Islet of Langerhans (tissue), 1 donor: ENCODE measurements at regions not wholly inside any gene's neighbourhood (a gene's known extent, or its start where the extent isn't known, plus 50 kb on each side); places are given as distances from the start of the nearest gene placed in this dataset.
"Not testable (repeated sequence)": the region's sequence is repeated elsewhere in the genome, so short reads cannot be mapped to it uniquely, and the experiment has no call there.

Experiments
- FAIRE-seq: peaks from one replicate; lab custom pipeline; 2011; peaks lifted over from hg19 to GRCh38; lab: Jason Lieb, UNC

DNA sequence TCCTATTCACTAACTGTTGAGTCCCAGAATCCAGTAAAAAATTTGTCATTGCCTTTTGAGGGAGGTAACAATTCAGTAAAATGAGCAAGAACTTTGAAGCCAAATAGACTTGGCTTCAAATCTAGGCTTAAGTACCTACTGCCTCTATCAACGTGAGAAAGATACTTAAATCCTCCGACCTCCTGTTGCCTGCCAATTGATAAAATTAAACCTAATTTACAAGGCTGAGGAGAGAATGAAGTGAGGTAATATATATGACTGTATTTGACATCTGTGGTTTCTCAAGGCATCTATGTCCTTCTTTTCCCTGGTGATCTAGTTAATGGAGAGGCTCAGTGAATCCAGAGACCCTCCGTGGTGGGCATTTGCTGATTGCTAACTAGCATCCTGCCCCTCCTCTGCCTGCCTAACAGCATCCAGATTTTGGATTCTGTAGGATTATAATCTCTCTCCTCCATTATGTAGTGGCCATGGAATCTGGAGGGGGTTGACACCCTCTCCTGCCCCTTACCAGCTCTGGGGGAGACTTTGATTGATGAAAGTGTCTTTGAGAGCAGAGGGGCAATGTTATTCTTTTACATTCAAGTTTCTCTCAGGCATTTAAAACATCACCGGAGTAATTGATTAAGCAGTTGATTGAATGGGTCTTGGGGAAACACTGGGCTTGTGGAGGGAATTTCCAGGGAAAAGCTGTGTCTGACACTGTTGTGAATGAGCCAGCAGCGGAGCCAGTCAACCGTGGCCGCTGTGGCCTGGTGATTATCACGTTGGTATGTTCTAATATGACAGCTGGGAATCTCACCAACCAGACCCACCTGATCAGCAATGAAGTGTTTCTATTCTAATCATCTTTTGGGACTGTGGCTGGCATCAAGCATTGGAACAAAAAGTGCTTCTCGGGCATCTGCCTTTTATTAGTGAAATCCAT lies 140.7 kb upstream of the FAM78B start:
- FAIRE-seq: no peak

DNA sequence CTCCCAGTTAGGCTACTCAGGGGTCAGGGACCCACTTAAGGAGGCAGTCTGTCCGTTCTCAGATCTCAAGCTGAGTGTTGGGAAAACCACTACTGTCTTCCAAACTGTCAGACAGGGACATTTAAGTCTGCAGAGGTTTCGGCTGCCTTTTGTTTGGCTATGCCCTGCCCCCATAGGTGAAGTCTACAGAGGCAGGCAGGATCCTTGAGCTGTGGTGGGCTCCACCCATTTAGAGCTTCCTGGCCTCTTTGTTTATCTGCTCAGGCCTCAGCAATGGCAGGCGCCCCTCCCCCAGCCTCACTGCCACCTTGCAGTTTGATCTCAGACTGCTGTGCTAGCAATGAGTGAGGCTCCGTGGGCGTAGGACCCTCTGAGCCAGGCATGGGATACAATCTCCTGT lies 149.5 kb upstream of the FAM78B start:
- FAIRE-seq: not testable (repeated sequence)

DNA sequence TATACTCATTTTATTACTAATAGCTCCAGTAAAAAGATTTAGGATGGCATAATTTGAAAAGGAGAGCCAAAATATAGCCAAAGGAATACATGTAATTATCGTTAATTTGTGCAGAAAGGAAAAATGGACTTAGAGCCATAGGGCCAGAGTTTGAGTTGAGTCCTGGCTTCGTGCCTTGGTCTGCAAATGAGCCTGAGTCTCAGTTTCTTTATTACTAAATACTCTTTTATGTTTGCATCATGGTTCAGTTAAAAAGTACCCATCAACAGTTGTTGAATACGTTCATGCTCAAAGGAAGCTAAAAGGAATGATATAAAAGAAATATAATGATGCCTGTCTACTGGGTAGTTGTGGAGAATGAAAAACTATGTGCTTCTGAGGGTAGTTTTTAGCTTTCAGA lies 155.7 kb upstream of the FAM78B start:
- no peak for FAIRE-seq

DNA sequence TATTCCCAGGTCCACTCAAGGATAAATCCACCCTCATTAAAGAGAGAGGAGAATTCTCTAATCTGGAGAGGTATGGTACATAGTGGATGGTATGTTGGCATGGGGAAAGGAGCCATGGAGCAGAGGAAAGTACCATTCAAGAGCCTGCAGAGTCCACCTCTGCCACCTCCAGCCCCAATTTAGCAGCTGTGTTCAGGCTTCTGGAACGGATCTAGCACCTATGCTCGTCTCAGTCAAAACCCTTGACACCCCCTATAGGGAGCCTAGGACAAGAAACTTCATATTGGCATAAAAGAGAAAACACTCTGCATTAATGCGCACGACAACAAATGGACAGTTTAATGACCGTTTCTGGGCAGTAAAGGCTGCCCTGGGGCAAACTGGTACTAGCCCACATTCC lies 161.1 kb upstream of the FAM78B start:
- no peak for FAIRE-seq

DNA sequence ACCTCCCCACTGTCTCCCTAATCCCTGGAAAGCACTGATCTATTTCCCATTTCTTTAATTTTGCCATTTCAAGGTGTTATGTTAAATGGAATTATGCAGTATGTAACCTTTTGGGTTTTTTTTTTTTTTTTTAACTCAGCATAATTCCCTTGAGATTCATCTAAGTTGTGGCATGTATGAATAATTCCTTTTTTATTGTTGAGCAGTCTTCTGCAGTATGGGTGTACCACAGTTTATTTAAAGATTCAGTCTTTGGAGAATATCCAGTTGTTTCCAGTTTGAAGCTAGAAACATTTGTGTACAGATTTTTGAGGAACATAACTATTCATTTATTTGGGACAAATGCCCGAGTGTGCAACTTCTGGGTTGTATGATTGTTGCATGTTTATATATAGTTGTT lies 162.2 kb upstream of the FAM78B start:
- FAIRE-seq: no peak

DNA sequence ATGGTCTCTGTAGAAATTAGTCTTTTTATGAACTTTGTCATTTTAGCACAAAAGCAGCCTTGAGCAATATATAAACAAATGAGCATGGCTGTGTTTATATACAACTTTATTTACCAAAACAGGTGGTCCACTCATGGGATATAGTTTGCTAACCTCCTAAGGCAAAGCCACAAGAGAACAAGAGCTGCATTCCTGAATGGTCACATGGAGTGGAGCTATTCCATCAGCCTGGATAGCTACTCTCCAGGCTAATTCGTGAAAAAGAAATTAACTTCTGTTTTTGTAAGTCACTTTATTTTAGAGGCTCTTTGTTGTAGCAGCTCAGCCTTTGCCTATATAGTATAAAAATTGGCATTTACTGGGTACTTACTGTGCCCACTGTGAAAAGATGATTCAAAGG lies 163.3 kb upstream of the FAM78B start:
- no peak for FAIRE-seq

DNA sequence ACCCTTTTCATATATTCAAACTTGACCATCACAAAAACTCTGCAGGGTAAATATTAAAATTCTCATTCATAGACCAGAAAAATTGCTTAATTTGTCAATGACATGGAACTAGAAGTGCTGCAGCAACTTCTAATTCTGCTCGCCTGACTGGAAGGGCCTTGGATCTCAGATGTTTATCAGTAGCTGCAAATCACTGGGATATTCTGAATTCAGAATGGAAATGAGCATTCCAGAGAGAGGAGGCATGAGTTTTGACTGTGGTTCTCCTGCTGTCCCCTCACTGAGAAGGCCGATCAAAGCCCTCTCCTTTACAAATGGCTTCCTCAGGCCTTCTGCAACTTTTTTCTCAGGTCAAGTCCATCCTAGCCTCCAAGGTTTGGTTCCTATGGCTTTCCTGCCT lies 171.3 kb upstream of the FAM78B start:
- FAIRE-seq: no peak

DNA sequence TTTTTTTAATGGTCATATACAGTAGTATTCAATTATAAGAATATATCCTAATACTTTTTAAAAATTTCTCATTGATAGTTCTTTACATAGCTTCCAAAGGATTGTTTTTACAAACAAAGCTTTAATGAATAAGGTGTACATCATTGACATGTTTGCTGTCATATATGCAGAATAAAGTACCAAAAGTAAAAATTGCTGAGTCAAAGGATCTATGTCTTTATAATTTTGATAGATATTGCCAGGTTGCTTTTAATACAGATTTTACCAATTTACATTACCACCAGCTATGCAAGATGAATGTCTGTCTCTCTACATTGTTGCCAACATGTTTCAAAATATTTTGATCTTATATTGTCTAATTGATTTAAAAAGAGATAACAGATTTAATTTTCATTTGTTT lies 173.9 kb upstream of the FAM78B start:
- no peak for FAIRE-seq

DNA sequence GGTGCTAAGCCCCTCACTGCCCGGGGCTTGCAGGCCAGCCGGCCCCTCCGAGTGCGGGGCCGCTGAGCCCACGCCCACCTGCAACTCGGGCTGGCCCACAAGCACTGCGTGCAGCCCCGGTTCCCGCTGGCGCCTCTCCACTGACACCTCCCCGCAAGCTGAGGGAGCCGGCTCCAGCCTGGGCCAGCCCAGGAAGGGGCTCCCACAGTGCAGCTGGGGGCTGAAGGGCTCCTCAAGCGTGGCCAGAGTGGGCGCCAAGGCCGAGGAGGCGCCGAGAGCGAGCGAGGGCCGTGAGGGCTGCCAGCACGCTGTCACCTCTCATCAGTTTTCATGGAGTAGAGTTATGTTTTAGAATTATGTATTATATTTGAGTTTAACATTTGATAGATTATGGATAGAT lies 176.5 kb upstream of the FAM78B start:
- FAIRE-seq: no peak

DNA sequence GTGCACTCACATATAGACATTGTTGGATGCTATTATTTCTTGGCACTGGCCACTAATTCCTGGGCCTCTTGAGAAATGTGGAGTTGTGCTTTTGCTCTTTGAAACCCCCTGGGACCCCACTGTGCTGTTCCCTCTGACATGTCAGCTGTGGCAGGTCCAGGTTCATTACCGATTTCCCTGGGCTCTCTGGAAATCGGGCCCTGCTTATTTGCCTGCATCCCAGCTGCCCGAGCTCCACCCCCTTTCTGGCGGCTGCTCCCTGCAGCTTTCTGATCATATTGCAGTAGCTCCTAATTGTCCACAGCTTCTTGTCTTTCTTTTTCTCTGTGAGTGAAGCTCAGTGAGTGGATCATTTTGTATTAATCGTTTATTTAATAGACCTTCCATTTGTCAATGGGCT lies 183.7 kb upstream of the FAM78B start:
- FAIRE-seq: no peak

DNA sequence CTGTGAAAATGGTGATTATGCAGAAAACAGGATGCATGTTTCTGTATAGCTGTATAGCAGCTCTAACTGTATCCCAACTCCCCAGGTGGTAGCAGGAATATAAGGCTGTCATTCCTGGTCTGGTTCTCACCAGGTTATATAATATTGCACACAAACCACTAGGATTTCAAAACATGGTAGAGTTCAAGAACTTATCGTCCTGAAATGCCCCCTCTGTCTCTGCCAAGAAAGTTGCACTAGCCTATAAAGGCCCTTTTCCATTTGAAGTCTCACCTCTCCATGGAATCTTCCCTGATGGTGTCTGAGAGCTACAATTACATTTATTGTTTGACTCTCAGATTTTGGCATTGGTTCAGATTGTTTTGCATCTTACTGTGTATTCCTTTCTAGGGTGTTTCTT lies 184.9 kb upstream of the FAM78B start:
- FAIRE-seq: no peak

DNA sequence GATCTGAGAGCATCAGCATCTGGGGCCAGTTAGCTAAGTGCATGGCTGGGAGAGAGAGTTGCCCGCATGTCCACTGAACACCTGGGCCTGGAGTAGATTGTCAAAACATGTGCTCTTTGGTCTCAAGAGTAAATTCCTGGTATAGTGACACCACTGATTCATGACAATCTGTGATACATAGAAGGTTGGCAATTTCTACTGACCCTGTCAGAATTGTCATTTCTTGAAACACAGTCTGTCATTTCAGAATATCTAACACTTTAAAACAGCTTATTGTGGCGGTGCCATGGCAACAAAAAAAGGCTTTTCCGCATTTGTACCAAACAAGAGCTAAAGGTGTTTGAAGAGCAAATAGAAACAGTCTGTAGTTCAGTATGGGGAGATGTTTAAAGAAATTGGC lies 186.4 kb upstream of the FAM78B start:
- FAIRE-seq: peak; percentile 69

DNA sequence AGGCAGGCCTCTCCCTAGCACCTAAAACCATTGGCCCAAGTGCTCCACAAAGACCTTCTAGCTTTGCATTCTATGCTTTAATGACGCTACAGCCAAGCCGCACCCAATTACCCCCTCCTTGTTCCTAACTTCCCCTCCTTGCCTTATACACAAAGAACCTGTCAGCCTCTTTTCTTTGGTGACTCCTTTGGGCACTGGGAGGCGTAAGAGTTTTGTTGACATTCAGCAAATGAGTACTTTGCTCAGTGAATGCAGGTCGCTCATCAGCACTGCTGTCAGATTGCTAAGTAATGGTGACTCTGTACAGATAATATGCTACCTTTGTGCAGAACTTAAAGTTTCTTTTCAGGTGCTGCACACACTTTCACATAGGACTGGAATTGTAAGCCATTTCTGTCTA lies 187.6 kb upstream of the FAM78B start:
- no peak for FAIRE-seq

DNA sequence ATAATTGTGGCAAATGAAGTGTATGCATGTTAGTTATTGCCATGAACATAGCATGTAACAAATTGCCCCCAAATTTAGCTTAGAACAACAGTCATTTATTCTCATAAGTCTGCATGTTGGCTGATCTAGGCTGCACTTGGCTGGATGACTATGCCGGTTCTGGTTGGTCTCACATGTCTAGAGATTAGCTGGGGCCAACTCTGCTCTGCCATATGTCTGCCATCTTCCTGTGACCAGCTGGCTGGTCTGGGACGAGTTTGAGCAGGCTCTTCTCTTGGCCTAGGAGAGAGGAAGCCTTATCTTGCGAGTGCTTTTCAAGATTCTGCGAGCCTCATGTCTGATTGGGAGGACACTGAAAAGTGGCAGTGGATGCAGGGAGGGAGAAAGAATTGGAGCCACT lies 198.3 kb upstream of the FAM78B start:
- no peak for FAIRE-seq

DNA sequence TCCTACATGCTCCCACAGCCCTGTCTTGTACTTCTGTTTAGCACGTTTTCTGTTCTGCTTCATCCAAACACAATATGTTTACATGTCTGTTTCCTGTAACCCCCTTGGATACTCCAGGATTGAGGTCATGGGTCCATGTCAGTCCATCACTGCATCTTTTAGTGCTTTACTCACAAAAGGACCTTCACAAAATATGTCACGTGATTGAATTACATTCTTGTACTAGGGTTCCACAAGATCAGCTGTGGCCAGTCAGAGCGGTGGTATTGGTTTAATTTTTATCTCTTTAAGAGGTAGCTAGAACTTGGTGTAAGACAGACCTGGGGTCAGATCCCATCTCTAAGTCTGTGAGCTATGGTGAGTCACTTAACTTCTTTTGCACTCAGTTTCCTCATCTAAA lies 201.2 kb upstream of the FAM78B start:
- FAIRE-seq: no peak

DNA sequence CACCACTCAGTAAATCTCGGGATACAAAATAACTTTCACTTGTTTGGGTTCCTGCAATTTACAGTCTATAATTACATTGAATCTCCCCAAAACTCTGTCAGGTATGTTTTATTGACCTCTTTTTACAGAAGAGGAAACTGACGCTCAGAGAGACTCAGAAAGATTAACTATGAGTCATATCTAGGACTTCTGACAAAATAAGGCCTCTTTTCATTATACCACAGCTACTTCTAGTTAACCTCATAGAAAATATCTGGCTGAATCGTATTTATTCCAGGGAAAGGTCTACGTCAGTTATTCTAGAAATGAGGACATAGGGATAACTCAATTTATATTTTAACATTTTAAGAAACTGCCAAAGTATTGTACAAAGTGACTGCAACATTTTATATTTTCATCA lies 211.1 kb upstream of the FAM78B start:
- no peak for FAIRE-seq

DNA sequence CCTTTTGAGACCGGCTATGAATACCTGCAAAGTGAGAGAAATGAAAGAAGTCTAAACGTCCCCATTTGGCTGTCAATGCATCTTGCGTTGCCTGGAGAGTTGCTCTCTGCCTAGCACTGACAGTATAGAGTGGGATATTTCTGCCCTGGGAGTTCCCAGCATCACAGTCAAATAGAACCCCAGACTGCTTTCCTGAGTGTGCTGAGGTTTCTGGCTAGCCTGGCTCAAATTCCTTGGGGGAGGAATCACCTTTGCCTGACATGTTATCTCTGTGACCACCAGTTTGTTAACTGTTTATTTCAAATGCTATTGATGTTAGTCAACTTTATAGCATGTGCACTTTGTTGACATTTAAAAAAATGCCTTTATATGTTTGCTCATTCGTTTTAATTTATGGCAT lies 212.0 kb upstream of the FAM78B start:
- no peak for FAIRE-seq

DNA sequence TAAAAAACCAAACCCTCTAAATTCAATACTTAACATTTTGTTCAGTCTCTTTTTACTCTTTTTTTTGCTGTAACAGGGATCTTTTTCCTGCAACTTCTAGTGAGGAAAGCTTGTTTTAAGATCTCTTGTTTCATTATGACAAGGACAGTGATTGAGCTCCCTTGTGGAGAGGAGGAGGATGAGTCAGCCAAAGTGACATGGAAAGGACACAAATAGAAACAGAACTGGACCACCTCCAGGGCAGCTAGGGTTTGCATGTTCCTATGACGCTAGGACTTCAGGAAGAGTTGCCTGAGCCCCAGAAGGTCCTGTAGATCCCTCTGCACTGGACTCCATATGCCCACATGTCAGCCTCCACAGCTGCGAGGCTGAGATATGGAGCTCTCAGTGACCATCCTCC lies 212.6 kb upstream of the FAM78B start:
- no peak for FAIRE-seq

DNA sequence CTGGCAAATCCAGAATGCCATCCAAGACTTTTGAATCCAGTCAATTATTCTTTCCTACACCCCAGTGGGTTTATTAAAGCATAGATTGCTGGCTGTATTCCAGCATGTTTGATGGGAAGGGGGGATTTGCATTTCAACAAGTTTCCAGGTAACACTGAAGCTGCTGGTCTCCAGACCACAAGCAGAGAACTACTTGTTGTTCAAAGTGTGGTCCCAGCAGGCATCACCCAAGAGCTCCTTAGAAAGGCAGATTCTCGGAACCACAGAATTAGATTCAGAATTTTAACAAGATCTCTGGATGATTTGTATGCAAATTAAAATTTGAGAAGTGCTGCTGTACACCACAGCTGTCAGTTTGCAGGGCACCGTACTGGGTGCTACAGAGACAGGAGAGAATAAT lies 216.3 kb upstream of the FAM78B start:
- no peak for FAIRE-seq

DNA sequence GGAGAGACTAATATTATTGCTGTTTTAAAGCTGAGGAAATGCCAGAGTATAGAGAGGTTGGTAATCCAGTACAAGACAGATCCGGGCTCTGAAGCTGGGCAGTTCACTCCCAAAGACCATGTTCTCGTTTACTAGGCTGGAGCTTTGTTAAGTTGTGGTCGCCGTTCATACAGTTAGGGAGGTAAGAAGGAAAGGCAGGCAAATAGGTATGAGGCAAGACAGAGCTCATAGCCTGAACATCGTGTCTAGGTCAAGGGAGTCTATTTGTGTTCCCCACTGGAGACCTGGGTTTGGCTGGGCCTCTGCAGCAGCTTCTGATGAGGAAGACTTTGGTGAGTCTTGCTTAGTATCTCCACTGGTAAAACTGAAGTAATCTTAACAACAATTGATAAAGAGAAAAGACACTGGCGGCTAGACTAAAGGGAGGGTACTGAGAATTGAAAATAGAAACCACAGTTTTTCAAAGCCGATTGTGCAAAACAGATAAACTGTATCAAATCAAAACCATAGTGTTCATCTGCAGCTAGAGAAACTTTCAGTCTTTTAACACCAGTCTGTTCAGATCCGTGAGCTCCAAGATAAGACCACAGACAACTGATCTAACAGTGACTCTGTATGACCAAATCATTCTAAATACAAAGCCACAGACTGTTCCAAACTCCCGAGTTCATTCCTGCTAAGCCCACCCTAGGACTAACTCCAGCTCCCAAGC lies 217.0 kb upstream of the FAM78B start:
- FAIRE-seq: no peak

DNA sequence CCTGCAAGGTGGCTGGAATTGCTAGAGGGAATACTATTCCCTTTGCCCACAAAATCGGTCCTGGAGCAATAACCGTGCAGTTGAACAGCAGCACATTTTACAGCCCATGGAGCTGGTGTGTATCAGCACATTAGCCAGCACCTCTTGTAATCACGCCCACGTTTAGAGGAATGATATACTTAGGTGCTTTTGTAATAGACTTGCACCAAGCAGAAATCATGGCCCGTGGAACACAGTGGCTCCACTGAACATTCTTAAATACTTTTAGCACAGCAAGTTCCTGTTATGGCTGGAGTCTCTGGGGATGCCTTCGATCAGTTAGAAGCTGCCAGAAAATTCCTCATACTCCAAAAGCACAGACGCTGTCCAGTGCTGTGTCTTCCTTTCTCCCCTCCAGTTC lies 218.1 kb upstream of the FAM78B start:
- no peak for FAIRE-seq

DNA sequence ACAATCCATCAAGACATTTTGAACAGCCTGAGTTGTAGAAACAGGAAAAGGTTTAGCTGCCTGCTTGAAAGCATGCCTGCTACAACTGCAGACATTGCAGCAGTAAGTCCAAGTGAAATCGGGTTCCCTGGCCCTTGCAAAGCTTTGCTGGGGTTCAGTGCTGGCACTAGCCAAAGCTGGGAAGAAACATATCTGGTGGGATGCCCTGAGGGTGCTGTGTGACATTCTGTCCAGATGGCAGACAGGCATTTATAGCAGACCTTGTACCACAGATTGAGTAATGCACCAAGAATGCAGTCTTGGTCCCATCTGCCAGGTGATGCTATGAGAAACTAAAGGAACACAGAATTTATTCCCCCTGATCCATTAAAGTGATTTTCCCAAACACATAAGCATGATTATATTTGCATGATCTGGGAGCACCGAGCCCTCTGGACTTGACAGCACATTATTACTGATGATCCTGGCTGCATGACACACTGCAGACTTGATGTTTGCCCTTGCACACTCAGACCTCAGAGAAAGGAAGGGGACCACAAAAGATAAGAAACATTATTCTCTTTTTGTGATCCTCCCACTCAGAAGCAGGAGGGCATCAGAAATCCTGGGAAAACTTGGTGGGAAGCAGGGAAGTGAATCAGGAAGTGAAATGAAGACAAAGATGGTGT lies 223.7 kb upstream of the FAM78B start:
- no peak for FAIRE-seq
